ENCODE measurements at regions not wholly inside any gene's neighbourhood (a gene's known extent, or its start where the extent isn't known, plus 50 kb on each side); places are given as distances from the start of the nearest gene placed in this dataset.

DNA sequence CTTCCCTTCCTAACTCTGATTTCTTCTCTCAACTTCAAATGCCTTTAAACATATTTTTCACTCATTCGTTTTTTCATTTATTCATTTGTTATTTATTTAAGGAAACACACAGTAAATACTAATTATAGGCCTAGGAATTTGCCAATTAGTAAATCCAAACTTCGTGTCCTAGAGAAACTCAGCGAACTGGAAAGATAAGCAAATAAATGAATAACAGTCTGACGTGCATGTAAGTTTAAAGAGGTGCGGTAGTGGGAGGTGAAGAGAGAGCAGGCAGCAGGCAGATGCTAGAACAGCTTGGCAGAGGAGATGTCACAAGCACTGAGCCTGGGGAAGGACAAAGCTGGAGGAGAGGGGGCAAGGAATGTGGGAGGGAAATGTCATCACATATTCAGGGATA, 228.2 kb downstream of the DPY19L2 start:
- Histone ChIP-seq H3K9me1 (ENCODE audit: insufficient read depth, low read length) (no peaks in the 10 kb centered on the region), H3K23ac (ENCODE audit: low read depth, low read length) (no peak overlapping the region), H3K27ac (ENCODE audit: insufficient read depth, low read length) (no peak overlapping the region), H2BK120ac (ENCODE audit: low read depth, low read length) (no peak overlapping the region), H2AFZ (replicated peaks; ENCODE audit: low read length, poor library complexity) (no peak overlapping the region), H4K5ac (ENCODE audit: low read depth, low read length) (no peak overlapping the region), H4K20me1 (ENCODE audit: insufficient read depth, low read length) (no peaks in the 10 kb centered on the region), H3K14ac (replicated peaks; ENCODE audit: low read depth, low read length) (no peak overlapping the region), H3K9me3 (ENCODE audit: control insufficient read depth, insufficient read depth, low read length) (no peaks in the 10 kb centered on the region), H2AK5ac (ENCODE audit: low read depth, low read length) (no peak overlapping the region), H2BK15ac (ENCODE audit: low read depth, low read length) (no peak overlapping the region), H3K4me2 (ENCODE audit: low read depth, low read length) (no peak overlapping the region), H3K4me3 (ENCODE audit: insufficient read depth, low read depth, low read length) (no peak overlapping the region), H2AK9ac (replicated peaks; ENCODE audit: low read depth, low read length, poor library complexity) (no peak overlapping the region), H3K56ac (ENCODE audit: extremely low read depth, insufficient read depth, low read length) (no peak overlapping the region), H3K9ac (ENCODE audit: low read depth, low read length) (no peak overlapping the region), H4K91ac (ENCODE audit: insufficient read depth, low read depth, low read length) (no peak overlapping the region), H2BK20ac (ENCODE audit: low read depth, low read length) (no peak overlapping the region), H3K27me3 (ENCODE audit: control insufficient read depth, insufficient read depth, low read length) (no peaks in the 10 kb centered on the region), H3K4ac (ENCODE audit: low read depth, low read length) (no peak overlapping the region), H2BK5ac (ENCODE audit: low read depth, low read length, poor library complexity, severe bottlenecking) (no peak overlapping the region), H3K4me1 (ENCODE audit: control insufficient read depth, insufficient read depth, low read length) (no peaks in the 10 kb centered on the region), H4K8ac (ENCODE audit: low read depth in 2 of 2, low read length in 2 of 2) (no peak overlapping the region), H3K18ac (ENCODE audit: low read depth, low read length) (no peak overlapping the region), H3K79me1 (ENCODE audit: low read depth in 1 of 2, low read length in 2 of 2) (no peaks in the 10 kb centered on the region), H3K36me3 (ENCODE audit: control insufficient read depth, insufficient read depth, low read length) (no peaks in the 10 kb centered on the region)
- DNase-seq: no peak
- TF ChIP-seq MAFK (IDR thresholded peaks at IDR 0.05; ENCODE audit: low read depth, low read length) (no peak), CEBPB (IDR thresholded peaks at IDR 0.05; ENCODE audit: low read depth, low read length) (no peak), POLR2A (IDR thresholded peaks at IDR 0.05; ENCODE audit: low read depth, low read length) (no peak), SMC3 (IDR thresholded peaks at IDR 0.05; ENCODE audit: low read depth, low read length) (no peak), CHD1 (IDR thresholded peaks at IDR 0.05; ENCODE audit: low read depth, low read length) (no peak), NFE2L2 (IDR thresholded peaks at IDR 0.05; ENCODE audit: low read depth, low read length) (no peak), RAD21 (IDR thresholded peaks at IDR 0.05; ENCODE audit: low read length) (no peak), RFX5 (IDR thresholded peaks at IDR 0.05; ENCODE audit: low read depth, low read length) (no peak)
- TF ChIP-seq, protein P1, sequence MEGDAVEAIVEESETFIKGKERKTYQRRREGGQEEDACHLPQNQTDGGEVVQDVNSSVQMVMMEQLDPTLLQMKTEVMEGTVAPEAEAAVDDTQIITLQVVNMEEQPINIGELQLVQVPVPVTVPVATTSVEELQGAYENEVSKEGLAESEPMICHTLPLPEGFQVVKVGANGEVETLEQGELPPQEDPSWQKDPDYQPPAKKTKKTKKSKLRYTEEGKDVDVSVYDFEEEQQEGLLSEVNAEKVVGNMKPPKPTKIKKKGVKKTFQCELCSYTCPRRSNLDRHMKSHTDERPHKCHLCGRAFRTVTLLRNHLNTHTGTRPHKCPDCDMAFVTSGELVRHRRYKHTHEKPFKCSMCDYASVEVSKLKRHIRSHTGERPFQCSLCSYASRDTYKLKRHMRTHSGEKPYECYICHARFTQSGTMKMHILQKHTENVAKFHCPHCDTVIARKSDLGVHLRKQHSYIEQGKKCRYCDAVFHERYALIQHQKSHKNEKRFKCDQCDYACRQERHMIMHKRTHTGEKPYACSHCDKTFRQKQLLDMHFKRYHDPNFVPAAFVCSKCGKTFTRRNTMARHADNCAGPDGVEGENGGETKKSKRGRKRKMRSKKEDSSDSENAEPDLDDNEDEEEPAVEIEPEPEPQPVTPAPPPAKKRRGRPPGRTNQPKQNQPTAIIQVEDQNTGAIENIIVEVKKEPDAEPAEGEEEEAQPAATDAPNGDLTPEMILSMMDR (conservative IDR thresholded peaks at IDR 0.05; ENCODE audit: low read depth, low read length): no peak
- TF ChIP-seq, protein P2, sequence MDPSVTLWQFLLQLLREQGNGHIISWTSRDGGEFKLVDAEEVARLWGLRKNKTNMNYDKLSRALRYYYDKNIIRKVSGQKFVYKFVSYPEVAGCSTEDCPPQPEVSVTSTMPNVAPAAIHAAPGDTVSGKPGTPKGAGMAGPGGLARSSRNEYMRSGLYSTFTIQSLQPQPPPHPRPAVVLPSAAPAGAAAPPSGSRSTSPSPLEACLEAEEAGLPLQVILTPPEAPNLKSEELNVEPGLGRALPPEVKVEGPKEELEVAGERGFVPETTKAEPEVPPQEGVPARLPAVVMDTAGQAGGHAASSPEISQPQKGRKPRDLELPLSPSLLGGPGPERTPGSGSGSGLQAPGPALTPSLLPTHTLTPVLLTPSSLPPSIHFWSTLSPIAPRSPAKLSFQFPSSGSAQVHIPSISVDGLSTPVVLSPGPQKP (IDR thresholded peaks at IDR 0.05; ENCODE audit: borderline replicate concordance, low read depth, low read length): no peak
- POLR2A ChIA-PET (ENCODE audit: unreplicated experiment): no interaction called here
- CTCF ChIA-PET: no interaction called here
- ATAC-seq (ENCODE audit: low read depth): no peak
- dilution Hi-C loops (cut with HindIII; ENCODE audit: low sequenced_read_pairs, unreplicated experiment): no loop called here
- in situ Hi-C loops (cut with MboI; ENCODE audit: low sequenced_read_pairs): no loop called here
- no TSS peak for BruUV-seq (replicated peaks)
- intact Hi-C loops (cut with micrococcal nuclease): no loop called here
- 26% methylated on average over 2 of the region's 5 CpGs; no CpG with 5 or more reads in 1 of the 2 experiments for WGBS, 2 experiments (ENCODE audit: extremely low coverage in 2 of 2, insufficient read length in 1 of 2)
